GM10248 (cell line): ENCODE measurements at regions not wholly inside any gene's neighbourhood (a gene's known extent, or its start where the extent isn't known, plus 50 kb on each side); places are given as distances from the start of the nearest gene placed in this dataset.

Experiments used
- CTCF ChIA-PET: fragments of 300-600 bp; sonication (Branson Sonifier 250); formaldehyde crosslinking; extraction: SDS; loops from one replicate; lab custom pipeline; 2021; ENCODE audit warnings: antibody characterized with exemption; lab: Yijun Ruan, JAX
- POLR2A ChIA-PET: fragments of 350-650 bp; sonication (Branson Sonifier 250); formaldehyde crosslinking; extraction: SDS; loops from one replicate; lab custom pipeline; 2020; ENCODE audit warnings: antibody characterized with exemption; lab: Yijun Ruan, JAX
- DNase-seq: peaks from one replicate; pipeline ENCODE4 v3.0.0; 2012; ENCODE audit errors: extremely low spot score
- CTCF ChIP-seq: IDR thresholded peaks from 2 replicates; pipeline ENCODE4 v1.5.1; 2012; ENCODE audit warnings: mild to moderate bottlenecking, low read depth; ENCODE audit errors: extremely low read depth, missing control alignments, control extremely low read depth

- DNase-seq, result no peak
- ChIA-PET CTCF (no interaction called here), POLR2A (no interaction called here)
- TF ChIP-seq CTCF, result no peak
Measured at GRCh38 chr2:142270990-142271389, 140.2 kb upstream of the LRP1B start.

GRCh38 chr2:142270291-142270690 lies 139.5 kb upstream of the LRP1B start:
- ChIA-PET POLR2A (no interaction called here), CTCF (no interaction called here)
- TF ChIP-seq CTCF, result no peak
- no peak for DNase-seq

GRCh38 chr2:142259356-142259755 lies 128.5 kb upstream of the LRP1B start:
- no peak for TF ChIP-seq CTCF
- ChIA-PET POLR2A (no interaction called here), CTCF (interaction anchor here (1.7 kb wide), 1 partner anchor 16 kb away, joined by 4 read pairs; no protein-coding TSS in a partner anchor)
- no peak for DNase-seq

- DNase-seq, result no peak
- TF ChIP-seq CTCF, result no peak
- POLR2A ChIA-PET, result no interaction called here
- CTCF ChIA-PET, result no interaction called here
Measured at GRCh38 chr2:142254031-142254430, 123.2 kb upstream of the LRP1B start.

GRCh38 chr2:142241016-142241415 lies 110.2 kb upstream of the LRP1B start:
- POLR2A ChIA-PET, result no interaction called here
- CTCF ChIA-PET, result no interaction called here
- TF ChIP-seq CTCF, result no peak
- no peak for DNase-seq

- CTCF ChIA-PET, result interaction anchor here (1.2 kb wide), 1 partner anchor 9 kb away, joined by 4 read pairs; no protein-coding TSS in a partner anchor
- TF ChIP-seq CTCF, result no peak
- POLR2A ChIA-PET, result no interaction called here
- DNase-seq, result no peak
Measured at GRCh38 chr2:142236181-142236580, 105.4 kb upstream of the LRP1B start.

- ChIA-PET POLR2A (no interaction called here), CTCF (no interaction called here)
- no peak for TF ChIP-seq CTCF
- no peak for DNase-seq
Measured at GRCh38 chr2:142234741-142235140, 103.9 kb upstream of the LRP1B start.
